Stimulated activated CD8-positive, alpha-beta memory T cell treated with anti-CD3 and anti-CD28 coated beads, Interleukin-12 subunit alpha, Interleukin-12 subunit beta, amount 100 ng/mL, for 1 hour (primary cell): ENCODE measurements at regions not wholly inside any gene's neighbourhood (a gene's known extent, or its start where the extent isn't known, plus 50 kb on each side); places are given as distances from the start of the nearest gene placed in this dataset.

ENCODE experiments used
- DNase-seq: peaks from one replicate; pipeline ENCODE4 v3.0.0-alpha.2; 2020; ENCODE audit warnings: low read depth

DNA sequence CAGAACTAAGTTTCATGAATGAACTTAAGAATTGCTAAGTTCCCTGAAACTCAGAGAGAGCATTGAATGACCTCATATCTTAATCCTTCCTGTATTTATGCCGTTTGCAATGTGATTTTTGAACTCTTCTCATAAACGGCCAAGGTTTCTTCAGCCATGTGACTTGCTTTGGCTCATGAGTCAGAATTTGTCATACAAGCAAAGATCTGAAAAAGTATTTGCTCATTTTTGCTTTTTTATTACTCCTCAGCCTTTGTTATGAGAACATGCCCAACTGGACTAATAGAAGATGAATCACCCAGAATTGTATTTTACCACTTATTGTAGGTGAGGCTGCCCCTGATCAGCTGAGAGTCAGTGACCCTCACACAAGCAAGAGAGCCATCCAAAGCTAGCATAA is 693.8 kb downstream of the BCL11B start:
- no peak for DNase-seq

- DNase-seq, result no peak
These were observed 692.9 kb downstream of the BCL11B start for GRCh38 chr14:98579140-98579539.

DNA sequence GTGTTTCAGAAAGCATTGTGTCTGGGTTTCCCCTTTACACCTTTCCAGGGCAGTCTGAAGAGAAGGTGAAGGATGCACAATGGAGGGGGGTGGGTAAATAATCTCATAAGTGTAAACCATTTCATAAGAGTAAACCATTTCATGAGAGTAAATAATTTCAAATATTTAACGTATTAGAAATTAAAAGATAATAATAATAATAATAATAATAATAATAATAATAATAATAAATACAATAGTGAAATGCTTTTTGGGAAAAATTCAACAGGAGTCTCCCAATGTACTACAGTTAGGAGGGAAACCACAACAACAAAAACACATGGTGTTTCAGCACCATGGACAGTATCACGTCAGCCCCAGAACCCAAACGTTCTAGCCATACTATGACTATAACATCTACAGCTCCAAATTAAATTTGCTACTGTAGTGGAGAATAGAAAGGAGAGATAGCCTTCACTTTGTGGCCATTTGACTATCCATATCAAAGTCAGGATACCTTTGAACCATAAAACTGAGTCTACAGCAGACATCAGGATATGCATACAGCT is 691.8 kb downstream of the BCL11B start:
- DNase-seq, result no peak

DNA sequence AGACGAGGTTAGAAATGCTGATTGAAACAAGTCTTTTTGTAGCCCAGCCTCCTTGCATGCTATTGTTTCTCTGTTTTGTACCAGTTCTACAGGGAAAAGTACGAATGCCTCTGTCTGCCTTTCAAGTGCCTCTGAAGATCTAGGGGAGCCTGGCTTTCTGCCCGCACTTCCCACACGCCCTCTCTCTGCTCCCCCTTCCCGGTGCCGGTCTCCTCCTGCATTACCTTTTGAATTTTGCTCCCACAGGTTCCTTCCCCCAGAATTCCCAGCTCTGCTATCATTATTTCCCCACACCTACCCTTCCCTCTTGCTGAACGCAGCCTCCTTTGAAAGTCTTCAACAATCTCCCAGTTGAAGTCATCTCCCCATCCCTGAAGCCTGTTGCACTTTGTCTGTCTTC is 689.7 kb downstream of the BCL11B start:
- no peak for DNase-seq

DNA sequence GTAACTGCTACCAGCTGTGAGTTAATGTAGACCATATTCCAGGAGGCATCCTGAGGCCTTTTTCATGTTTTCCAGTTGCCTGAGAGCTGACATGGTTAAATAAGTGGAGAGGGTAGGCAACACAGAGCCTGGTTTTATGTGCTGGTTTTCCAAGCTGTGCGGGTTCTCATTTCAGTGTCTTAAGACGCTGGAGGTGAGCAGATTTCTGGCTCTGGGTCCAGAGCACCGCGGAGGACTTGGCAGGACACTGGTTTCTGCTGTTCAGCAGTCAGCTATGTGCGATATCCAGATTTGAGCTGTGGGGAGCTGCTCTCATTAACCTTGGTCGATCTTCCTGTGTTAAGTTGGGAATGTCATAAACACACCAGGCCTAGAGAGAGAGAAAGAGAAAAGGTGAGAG is 680.8 kb downstream of the BCL11B start:
- no peak for DNase-seq

GRCh38 chr14:98592611-98593170 is 679.3 kb downstream of the BCL11B start:
- DNase-seq, result no peak

- DNase-seq, result no peak
These were observed 678.6 kb downstream of the BCL11B start for GRCh38 chr14:98593361-98593761.

DNA sequence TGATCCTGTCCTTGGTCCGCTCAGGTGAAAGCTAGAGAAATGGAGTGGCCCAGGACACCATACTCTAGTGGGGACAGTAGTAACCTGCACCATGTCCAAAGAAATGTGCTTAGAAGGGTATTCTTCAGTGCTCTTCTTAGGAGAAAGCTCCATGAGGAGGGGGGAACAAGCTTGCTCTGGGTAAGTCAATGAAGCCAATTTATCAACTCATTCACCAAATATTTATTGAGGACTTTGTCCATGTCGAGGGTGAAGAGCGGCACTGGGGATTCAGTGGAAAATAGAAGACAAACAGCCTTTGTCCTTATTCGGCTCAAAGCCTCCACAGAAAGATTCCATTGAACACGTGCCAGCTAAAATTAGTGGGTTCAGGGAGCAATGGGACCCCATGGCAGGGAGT is 677.8 kb downstream of the BCL11B start:
- no peak for DNase-seq

GRCh38 chr14:98598576-98598975 is 673.4 kb downstream of the BCL11B start:
- no peak for DNase-seq

DNA sequence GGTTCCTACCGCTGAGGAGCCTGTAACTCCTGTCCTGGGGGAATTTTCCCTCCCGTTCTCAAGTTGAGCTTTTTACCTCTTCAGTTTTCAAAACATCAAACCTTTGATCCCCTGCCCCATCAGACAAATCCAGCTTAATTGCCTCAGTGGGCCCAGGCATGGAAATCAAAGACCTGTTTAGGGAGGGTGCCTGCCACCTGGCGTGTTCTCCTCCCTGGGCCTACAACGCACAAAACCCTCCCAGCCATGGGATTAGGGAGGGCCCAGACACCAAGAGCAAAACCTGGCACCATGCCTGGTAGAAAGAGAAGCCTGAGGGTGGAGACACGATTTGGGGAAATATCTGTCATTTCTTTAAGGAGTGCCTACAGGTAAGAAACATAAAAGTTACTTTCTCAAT is 672.9 kb downstream of the BCL11B start:
- DNase-seq, result no peak

DNA sequence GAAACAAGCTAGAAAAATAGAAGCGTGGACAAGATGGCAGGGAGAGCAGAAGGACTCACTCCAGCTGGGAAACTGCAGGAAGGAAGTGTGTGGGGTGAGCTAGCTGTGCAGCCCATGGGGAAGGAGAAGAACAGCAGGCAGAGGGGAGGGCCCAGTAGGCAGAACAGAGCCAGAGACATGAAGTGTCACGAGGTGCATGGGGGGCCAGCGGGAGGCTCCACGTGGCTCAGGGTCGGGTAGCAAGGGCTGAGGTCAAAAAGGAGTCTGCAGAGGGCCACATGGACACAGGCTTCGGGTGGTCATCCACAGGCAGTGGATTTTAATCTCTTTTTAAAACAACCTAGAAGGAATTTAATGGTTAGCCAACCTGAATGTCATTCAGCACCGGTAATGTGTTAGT is 669.0 kb downstream of the BCL11B start:
- DNase-seq, result no peak

- DNase-seq, result no peak
These were observed 667.0 kb downstream of the BCL11B start for GRCh38 chr14:98605043-98605442.

- no peak for DNase-seq
These were observed 665.9 kb downstream of the BCL11B start for GRCh38 chr14:98606041-98606640.

DNA sequence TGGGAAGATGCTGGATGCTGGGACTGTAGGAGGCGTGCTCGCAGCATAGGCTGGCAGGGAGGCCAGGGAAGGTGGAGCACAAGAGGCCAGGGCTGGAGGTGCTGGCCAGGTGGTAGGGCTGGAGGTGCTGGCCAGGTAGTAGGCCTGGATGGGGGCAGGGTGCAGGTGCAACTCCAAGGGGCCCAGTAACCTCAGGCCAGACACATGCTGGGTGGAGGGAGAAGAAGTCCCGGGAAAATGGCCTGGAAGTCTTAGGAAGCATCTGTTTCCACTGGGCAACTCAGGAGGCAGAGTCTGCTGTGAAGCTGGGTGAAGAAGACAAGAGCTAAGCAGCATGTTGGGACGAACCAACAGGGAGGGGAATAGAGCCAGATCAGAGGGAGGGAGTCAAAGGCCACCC is 665.2 kb downstream of the BCL11B start:
- no peak for DNase-seq

DNA sequence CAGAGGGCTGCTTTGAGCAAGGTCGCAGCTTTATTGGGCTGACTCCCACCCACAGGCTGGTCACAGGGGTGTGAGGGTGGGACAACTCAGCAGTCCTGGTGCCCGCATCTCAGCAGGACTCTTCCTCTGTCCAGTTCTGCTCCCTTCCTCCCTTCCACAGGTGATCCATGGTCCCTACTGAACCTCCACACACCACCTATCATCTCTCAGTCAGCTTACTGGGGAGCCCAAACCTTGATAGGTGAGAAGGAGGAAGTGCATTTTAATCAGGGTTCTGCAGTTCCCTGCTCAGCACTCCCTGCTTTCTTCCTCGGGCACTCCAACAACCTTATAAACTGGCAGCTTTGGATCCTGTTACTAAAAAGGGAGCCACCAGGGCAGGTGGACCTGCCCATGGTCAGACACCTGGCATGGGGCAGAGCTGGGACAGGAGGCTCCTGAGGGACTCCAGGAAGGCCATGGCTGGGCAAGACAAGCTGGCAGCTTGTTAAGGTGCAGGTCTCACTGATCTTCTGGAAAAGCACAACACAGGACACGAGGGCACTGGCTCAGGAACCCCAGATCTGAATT is 664.6 kb downstream of the BCL11B start:
- DNase-seq, result no peak

GRCh38 chr14:98608071-98609060 is 663.6 kb downstream of the BCL11B start:
- no peak for DNase-seq

DNA sequence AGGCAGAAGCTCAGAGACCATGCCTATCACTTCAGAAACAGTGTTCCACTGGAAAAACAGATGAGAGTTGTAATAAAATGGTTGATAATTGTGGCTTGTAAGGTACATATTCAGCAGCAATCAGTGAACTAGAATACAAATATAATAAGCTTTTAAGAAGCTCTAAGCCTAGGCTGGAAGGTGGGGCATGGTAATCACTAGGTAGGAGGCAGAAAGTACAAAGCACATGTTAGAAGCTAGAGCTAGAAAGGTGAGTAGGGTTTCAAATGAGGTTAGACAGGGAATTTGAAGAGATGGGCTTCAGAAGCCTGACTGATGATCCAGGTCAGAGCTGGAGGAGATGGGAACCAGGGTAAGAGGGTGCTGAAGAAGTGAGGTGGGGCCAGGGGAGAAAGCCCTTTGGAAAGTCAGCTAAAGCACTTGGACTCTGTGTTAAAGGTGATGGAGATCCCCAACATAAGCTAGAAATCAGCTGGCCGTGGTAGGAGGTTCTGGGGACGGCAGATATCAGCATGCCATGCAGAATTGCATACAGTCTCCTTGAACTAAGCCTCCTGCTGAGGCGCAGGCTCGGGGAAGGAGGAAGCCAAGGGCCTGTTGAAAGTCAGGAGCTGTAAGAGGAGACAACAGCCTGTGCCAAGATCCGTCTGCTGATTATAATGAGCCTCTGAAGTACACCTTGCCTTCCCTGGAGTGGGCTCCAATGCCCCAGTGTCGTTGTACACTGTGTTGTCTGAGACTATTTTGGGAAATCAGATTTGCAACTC is 659.4 kb downstream of the BCL11B start:
- DNase-seq, result no peak

- no peak for DNase-seq
These were observed 657.3 kb downstream of the BCL11B start for GRCh38 chr14:98614741-98615140.

- DNase-seq, result no peak
These were observed 649.6 kb downstream of the BCL11B start for GRCh38 chr14:98622208-98623051.

DNA sequence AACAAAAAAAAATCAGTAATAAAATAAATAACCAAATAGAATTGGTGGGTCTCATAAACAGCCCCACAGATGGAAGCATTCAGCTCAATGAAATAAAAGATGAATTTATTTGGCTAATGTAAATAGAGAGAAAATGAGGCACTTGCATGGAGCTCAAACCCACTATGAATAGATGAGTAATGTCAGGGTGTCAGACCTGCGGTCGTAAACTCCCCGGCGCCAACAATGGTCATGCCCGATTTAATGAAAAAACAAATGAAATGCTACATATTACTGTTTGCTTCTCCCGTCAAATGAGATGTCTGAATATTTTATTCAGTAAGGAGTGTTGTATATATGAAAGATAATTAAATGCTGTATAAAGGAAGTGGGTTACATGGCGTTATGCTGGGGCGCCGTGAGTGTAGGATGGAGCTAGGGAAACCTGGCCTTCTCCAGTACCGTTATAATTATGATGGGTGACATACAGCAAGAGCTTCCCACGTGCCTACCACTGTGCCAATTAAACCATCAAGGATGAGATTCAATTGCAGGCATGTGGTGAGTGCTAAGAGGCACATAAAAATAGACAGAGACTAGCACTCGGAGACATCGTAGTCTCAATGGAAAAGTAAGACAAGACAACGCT is 648.1 kb downstream of the BCL11B start:
- no peak for DNase-seq
